Hematopoietic multipotent progenitor cell treated with erythropoietin and hydrocortisone succinate and interleukin-3 and kit ligand, for 15 days (in vitro differentiated cells): ENCODE measurements at regions not wholly inside any gene's neighbourhood (a gene's known extent, or its start where the extent isn't known, plus 50 kb on each side); places are given as distances from the start of the nearest gene placed in this dataset.
"Not testable (repeated sequence)": the region's sequence is repeated elsewhere in the genome, so short reads cannot be mapped to it uniquely, and the experiment has no call there.

ENCODE experiments used
- DNase-seq: peaks from one replicate; pipeline ENCODE4 v3.0.0-alpha.2; 2015; ENCODE audit warnings: low spot score

DNA sequence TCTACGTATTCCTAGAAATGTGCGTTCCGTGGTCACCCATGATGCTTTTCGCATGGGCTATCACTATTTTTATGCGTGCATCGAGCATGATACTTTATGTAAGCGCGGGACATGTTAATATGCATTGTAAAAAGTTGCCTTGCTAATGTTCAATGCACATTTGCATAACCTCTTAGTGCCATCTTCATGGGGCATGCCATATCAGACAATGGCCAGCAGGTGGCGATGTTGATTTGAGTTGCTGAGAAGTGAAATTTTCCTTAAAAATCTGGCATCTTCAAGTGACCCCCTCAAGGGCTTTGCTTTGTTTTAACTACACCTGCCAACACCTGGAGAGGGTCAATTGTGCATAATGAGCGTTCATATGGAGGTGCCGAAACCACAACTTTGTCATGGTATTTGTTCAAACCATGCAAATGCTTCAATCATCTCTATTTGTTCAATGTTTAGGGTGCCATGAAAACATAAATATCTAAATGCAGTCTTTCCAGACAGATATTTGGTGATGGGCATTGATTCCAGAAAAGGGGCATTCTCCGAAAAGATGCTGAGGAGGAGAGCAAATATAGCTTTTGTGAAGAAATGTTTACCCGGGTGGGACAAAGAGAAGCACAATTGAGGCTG is 833.9 kb upstream of the PRKX start:
- peak; percentile 16 for DNase-seq

DNA sequence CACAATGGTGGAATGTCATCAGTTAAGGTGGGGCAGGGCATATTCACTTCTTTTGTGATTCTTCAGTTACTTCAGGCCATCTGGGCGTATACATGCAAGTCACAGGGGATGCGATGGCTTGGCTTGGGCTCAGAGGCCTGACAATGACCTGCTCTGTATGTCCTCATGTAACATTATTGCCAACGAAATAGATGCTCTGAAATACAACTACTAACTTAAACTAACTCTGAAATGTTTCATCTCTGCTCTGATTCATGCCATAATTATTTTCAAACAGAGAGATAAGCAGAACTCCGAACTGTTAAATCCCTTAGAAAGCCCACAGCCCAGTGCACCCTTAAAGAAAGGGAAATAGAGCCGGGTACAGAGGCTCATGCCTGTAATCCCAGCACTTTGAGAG is 832.7 kb upstream of the PRKX start:
- not testable (repeated sequence) for DNase-seq

DNA sequence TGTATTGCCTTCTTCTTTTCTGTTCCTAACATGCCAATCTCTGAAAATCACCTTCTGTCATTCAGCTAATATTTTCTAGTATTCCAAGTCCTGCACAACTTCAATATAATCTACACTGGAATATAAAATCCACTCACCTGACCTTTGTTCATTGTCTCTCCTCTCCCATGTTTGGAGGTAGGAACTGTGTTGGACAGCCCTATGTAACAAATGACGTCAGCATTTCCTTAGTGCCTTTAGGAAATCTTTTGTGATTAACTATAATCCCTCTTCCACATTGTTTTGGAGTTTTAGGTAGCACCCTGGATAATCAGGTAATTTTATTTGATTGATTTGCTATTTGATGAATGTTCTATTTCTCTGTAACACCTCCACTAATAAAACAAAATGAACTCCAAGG is 814.8 kb upstream of the PRKX start:
- no peak for DNase-seq

DNA sequence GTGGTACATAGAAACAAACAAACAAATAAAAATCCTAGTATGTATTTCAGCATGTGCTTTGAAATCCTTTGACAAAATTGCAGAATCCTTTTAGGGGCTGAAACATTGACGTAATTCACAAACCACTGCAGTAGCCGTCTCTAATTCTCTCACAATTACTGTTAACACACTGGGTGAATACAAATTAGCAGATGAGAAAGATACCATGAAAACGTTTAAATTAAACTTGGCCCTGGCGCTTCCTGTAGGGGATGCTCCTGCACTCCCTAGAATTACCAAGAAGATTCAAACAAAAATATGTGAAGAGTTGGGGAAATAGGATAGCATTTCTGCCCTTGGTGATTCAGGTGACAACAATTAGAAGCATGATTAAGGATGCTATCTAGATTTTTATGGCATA is 772.5 kb upstream of the PRKX start:
- no peak for DNase-seq

DNA sequence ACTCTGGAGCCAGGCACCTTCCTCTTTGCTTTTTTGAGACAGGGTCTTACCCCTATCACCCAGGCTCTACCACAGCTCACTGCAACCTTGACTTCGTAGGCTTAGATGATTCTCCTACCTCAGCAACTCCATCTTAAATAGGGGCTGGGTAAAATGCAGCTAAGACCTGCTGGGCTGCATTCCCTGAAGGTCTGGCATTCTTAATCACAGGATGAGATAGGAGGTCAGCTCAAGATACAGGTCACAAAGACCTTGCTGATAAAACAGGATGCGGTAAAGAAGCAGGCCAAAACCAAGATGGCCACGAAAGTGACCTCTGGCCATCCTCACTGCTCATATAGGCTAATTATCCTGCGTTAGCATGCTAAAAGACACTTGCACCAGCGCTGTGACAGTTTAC is 770.8 kb upstream of the PRKX start:
- DNase-seq: no peak

DNA sequence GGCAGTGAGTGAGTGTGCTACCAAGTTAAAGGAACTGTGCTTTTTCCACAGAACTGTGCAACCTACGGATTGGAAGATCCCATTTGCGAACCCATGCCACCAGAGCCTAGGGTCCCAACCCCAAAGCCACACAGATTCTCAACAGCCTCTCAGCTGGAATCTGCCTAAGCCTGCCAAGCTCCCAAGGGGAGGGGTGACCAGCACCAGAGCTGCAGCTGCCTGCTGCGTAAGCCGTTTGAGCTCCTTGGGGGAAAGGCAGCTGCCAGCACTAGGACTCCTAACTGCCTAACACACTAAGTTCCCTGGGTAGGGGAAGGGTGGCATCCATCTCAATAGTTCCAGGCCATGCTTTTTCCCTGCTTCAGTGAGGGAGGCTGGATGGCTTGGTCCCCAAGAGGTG is 738.1 kb upstream of the PRKX start:
- DNase-seq: no peak

DNA sequence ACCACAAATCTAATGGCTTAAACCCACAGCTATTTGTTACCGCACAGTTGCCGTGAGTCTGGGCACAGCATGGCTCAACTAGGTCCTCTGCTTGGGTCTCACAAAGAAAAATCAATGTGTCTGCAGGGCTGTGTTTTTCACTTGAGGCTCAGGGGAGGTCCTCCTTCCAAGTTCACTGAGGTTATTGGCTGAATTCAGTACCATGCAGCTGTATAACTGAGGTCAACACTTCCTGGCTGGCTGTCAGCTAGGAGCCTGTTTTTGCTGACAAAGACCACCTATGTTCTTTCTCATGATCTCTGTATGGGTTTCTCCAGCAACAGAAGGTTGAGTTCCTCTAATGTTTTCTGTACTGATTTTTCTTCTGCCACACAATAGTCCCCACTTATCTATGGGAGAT is 736.7 kb upstream of the PRKX start:
- no peak for DNase-seq

DNA sequence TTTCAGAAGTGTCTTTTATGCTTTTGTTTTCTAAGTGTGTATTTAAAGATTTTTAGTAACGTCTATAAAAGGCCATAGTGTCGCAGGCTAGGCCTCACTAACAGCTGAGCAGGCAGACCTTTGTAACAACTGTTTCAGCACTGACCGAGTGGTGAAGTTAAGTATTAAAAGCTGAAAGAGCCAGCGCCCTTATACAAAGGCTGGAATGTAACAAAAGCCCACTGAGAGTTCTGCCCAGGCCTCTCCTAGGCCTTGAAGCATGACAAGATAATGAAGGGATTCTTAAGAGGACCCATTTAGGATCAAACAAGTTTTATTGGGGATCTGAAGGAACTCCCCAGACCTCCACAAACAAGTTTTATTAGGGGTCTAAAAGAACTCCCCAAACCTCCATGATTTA is 722.5 kb upstream of the PRKX start:
- no peak for DNase-seq

DNA sequence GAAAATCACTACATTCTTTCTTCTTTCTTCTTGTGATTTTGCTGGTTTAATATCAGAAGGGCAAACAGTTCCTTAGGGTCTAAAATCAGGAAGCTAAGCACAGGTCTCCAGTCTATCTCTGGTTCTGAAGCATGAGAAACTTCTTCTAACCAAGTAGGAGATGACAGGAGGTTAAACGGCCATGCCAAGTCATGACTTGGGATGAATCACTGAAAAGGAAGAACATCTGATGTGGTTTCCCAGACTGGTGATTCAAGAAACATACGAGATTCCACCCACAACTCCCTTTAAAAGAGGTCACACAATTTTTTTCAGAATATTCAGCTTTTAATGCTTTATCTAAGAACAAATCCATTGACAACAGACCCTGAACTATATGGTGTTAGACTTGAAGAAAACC is 684.0 kb upstream of the PRKX start:
- DNase-seq: no peak

DNA sequence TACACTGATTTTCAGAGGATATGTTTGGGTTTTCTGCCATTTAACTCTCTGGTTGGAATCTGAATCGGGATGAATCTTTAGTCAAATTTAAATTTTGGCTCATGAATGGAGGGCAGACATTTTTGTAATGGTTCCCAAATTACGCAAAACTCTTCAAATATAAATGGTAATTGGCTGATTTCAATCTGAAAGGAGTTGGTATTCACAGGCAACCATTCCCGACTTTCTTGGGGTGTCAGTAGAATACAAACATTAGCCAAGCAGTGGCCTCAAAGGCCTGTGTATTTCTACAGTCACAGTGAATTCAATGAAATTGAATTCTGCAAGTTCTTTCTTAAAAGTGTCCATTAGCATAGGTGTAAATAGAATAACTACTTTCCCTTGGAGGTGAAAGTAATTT is 668.8 kb upstream of the PRKX start:
- DNase-seq: no peak

DNA sequence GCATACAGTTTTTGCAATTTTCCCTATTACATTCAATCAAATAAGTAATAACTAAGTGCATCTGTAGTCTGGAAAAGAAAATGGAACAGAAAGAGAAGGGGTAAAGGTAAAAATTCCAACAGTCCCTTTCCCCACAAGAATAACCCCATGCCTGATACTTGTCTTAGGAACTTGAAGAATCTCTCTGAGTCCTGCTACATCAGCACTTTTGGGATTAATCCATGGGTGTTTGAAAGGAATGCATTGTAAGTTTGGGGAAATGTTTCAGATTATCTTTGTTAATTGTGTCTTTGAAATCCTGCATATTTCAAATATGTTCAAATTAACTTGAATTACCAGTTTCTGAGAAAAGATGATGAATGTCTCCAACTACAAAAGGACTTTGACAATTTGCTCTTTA is 667.3 kb upstream of the PRKX start:
- no peak for DNase-seq

DNA sequence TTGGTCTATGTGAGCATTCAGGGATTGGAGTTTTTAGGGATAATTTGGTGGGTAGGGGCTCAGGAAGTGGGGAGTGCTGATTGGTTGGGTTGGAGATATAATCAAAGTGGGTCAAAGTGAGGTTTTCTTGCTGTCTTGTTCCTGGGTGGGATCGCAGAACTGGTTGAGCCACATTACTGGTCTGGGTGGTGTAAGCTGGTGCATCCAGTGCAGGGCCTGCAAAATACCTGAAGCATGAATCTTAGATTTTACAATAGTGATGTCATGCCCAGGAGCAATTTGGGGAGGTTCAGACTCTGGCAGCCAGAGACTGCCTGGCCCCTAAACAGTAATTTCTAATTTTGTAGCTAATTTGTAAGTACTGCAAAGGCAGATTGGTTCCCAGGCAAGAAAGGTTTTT is 665.6 kb upstream of the PRKX start:
- DNase-seq: no peak

DNA sequence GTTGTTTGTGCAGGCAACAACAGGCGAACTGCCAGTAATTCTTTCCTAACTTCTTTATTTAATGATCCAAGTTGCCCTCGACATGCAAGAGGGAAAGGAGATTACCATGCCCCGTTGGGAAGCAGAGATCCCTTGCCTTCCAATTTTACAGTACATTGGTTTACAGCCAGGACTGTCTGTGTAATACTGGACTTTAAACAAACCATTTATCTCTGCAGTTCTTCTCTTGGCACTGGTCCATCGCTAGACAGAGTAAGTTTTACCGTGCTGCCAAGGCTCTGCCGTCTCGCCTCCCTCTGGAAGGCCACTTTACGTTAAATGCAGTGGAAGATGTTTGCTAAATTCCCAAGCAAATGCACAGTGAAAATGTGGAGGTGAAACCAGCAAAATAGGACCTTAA is 660.3 kb upstream of the PRKX start:
- no peak for DNase-seq

DNA sequence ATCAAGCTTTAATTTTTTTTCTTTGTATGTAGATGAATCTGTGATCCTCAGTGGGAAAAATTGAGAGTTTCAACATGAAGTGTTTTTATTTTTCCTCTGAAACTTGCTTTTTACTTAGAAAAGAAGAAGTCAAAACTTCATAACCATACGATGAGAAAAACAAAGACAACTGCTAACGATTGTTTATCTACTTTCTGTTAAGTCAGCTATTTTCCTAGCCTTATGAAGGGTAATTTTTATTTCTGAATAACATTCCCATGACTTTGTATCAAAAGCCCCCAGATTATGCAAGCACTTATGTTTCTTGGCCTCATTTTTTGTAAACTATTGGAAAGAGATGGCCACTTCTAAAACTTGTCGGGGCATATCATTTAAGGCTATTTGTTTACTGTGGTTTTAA is 645.1 kb upstream of the PRKX start:
- no peak for DNase-seq

DNA sequence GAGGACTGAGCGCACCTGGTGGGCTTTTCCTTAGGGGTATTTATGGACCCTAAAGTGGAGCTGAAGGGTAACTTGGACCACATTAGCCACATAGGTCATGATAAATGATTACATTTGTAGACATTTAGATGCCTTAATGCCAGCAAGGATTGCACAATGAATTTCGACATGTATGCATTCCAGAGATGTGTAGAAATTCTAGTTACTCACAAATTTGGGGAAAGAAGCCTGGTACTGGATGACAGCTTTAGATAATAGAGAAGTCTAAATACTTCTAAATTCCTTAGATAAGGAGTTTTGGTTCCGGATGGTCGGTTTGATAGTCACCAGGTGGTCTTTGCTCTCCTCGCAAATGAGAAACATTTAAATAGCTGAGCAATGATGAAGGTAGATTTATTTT is 609.5 kb upstream of the PRKX start:
- no peak for DNase-seq

DNA sequence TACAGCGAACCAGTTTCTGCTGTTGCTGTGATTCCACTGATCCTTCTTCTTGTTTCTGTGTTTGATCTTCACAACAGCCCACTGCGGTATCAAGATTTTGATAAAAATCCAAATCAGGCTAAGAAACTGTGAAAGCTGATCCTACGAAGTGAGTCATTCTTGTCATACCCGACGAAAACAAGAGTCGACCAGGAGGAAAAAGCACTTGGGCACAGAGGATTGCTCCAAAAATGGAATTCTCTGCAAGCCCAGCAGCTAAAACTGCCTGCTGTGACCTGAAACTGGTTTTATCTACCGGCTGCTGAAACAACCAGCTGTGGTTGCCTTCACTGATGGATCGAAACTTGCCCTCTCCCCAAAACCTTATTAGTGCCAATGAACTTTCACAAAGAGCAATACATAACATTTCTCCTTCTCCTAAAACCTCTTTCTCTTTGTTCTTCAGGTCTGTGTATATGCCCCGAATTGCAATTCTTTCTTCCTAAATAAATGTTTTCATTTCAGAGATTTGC is 607.0 kb upstream of the PRKX start:
- DNase-seq: no peak

DNA sequence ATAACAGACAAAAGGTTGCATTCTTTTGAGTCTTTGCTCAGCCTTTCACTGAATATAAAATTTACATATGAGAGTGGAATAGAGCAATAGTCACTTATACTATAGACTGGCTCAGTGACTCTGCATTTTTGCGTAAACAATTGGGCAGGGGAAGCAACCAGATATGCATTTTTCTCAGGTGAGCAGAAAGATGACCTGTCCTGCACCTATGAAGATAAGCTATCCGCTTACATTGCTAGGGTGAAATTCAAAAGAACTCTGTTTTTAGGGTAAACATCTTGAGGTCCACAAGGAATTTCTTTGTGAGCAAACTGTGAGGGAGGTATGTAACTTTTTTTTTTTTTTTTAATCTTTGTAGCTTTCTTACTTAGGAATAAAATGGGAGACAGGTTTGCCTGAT is 602.4 kb upstream of the PRKX start:
- DNase-seq: no peak

DNA sequence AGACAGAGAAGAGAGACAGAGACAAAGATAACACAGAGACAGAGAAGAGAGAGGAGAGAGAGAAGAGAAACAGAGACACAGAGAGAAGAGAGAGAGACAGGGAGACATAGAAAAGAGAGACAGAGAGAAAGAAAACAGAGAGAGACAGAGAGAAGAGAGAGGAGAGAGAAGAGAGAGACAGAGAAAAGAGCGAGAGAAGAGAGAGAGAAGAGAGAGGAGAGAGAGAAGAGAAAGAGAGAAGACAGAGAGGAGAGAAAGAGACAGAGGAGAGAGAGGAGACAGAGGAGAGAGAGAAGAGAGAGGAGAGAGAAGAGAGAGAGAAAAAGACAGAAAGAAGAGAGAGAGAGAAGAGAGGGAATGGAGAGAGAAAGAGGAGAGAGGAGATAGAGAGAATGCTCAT is 601.1 kb upstream of the PRKX start:
- no peak for DNase-seq

DNA sequence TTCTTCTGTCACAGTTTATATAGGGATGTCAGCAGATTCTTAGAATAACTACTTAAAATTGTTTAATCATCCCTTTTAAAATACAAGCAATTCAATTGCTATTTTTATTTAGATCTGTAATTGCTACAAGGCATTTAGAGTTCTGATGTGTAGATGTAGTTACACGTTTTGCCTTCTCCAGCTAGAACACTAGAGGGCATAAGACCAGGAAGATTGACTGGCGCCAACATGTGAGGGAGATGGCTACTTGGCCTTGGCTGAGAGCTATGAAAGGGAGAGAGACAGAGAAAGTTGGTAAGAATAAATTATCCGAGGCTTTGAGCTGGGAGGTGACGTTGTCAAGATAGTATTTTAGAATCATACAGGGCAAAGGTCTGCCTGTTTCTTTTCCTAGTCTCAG is 563.7 kb upstream of the PRKX start:
- no peak for DNase-seq

DNA sequence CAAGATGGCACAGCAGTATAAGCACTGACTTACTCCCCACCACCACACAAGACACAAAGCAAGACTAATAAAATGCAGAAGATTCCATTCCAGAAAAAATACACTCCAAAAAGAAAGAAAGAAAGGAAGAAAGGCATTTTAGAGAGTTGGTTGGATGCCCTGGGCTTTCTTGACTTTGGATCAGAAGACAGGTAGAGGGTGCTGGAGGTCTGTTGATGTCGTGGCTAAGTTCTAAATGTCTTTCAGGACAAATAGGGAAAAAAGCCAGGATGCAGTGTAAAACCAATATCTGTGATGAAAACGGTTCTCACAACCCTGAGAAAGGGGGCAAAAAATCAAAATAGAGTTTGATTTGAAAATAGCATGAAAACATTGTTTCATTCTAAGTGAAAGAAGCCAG is 555.2 kb upstream of the PRKX start:
- DNase-seq: no peak

DNA sequence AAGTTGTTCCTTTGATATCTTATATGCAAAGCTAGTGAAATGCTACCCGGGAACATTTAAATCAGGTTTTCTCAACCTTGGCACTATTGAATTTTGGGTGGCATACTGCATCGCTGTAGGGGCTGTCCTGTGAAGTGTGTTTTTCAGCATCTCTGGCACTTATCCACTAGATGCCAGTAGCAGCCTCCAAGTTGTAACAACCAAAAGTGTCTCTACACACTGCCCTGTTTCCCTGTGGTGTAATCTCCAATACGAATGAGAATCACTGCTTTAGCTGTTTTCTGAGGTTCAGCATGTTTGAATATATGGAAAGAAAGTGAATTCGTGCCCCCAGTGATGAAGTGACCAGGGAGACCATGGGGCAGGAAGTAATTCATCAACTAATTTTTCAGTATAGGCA is 551.6 kb upstream of the PRKX start:
- DNase-seq: no peak

DNA sequence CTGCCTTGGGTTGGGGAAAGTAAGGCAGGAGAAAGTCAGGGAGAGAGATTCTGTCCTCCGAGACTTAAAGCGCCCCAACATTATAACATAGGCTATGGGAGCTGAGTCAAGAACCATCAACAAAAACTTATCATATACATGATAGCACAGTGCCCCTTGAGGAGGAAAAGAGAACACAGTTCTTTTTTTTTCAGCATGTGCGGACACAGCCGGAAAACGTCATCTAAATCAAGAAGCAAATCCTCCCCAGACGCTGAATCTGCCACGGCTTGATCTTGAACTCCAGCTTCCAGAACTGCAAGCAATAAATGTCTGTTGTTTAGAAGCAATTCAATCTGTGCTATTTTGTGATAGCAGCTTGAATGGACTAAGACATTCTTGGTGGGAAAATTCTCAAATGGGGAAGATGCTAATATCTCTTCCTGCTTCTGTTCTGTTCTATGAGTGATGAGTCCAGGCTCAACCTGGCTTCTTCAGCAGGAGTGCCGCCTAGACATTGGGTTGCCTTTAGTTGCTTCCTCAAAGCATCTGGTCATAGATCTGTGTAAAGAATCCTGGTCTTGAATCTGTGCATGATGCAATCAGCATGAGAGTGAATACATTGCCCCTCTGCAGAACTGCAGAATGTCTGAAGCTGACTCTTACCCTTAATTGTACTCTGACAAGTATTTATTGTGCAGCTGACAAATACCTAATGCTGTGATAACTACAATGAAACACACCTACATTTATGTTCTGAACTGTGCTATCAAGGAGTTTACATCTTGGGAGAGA is 549.8 kb upstream of the PRKX start:
- DNase-seq: no peak

DNA sequence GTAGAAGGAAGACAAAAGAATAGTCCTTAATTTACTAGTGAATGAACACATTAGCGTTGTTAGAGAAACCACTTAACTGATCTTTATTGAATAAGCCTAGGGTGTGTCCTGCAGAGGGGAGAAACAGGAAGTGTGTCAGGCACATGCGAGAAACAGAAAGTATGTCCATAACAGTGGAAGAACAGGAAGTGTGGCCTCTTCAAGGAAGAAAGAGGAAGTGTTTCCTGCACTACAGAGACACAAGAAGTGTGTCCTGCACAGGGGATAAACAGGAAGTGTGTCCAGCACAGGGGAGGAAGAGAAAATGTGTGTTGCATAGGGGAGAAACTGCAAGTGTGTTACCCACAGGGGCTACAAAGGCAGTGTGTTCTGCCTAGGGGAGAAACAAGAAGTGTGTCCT is 539.6 kb upstream of the PRKX start:
- no peak for DNase-seq

DNA sequence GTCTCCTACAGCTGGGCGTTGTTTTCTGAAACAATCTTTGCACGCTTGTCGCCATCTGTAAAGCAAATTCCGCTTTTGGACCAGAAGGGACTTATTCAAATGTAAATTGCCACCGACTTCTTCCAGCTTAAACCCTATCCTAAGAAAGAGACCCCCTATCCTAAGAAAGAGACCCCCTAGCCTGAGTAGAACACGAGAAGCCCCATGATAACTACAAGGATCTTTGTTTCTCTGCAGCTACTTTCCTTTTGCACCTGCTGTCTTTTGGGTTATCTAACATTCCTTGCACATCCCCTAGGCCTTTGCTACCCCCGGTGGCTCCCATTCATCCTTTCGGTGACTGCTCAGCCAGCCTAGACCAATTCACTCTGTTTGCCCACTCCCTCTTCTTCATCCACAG is 536.0 kb upstream of the PRKX start:
- DNase-seq: no peak
